Loucy (cell line): ENCODE measurements at regions not wholly inside any gene's neighbourhood (a gene's known extent, or its start where the extent isn't known, plus 50 kb on each side); places are given as distances from the start of the nearest gene placed in this dataset.
A peak's percentile ranks its signal among the peaks of the same experiment; 100 is the strongest.
"Not testable (repeated sequence)": the region's sequence is repeated elsewhere in the genome, so short reads cannot be mapped to it uniquely, and the experiment has no call there.

ENCODE experiments used
- H2AFZ ChIP-seq: fragments of 200-600 bp; sonication (generic); 2 replicates; pipeline ENCODE4 v1.6.0; 2016; ENCODE audit warnings: antibody characterized with exemption, mild to moderate bottlenecking, low read length, moderate library complexity
- H3F3A ChIP-seq: fragments of 200-600 bp; 2 replicates; pipeline ENCODE4 v1.6.0; 2016; ENCODE audit warnings: antibody characterized with exemption, low read depth, mild to moderate bottlenecking
- H3K27me3 ChIP-seq: fragments of 200-600 bp; sonication (generic); 2 replicates; pipeline ENCODE4 v1.6.1; 2014; ENCODE audit warnings: low read length, mild to moderate bottlenecking; ENCODE audit not compliant: insufficient read depth, poor library complexity, severe bottlenecking
- H3K36me3 ChIP-seq: fragments of 200-600 bp; sonication (generic); 2 replicates; pipeline ENCODE4 v1.6.1; 2016; ENCODE audit warnings: low read length; ENCODE audit not compliant: insufficient read depth
- H3K4me1 ChIP-seq: fragments of 200-600 bp; sonication (generic); 2 replicates; pipeline ENCODE4 v1.5.1; 2014; ENCODE audit warnings: low read length, mild to moderate bottlenecking; ENCODE audit not compliant: insufficient read depth, poor library complexity, severe bottlenecking
- H3K4me2 ChIP-seq: fragments of 200-600 bp; sonication (generic); 2 replicates; pipeline ENCODE4 v1.6.0; 2014; ENCODE audit warnings: antibody characterized with exemption, low read length, low read depth, mild to moderate bottlenecking; ENCODE audit not compliant: poor library complexity, severe bottlenecking
- H3K4me3 ChIP-seq: fragments of 200-600 bp; sonication (generic); 2 replicates; pipeline ENCODE4 v1.5.1; 2014; ENCODE audit warnings: low read length, mild to moderate bottlenecking, mixed read lengths; ENCODE audit not compliant: poor library complexity, severe bottlenecking
- H3K79me2 ChIP-seq: fragments of 200-600 bp; sonication (generic); 2 replicates; pipeline ENCODE4 v1.6.1; 2014; ENCODE audit warnings: low read length; ENCODE audit not compliant: insufficient read depth
- H3K9ac ChIP-seq: fragments of 200-600 bp; sonication (generic); 2 replicates; pipeline ENCODE4 v1.6.0; 2014; ENCODE audit warnings: mild to moderate bottlenecking, low read depth, low read length, moderate library complexity; ENCODE audit not compliant: poor library complexity, severe bottlenecking
- H3K9me2 ChIP-seq: fragments of 200-600 bp; sonication (generic); replicated peaks from 2 replicates; pipeline ENCODE4 v1.6.1; 2016; ENCODE audit warnings: low read depth, low read length, mixed read lengths
- H3K9me3 ChIP-seq: fragments of 200-600 bp; sonication (generic); 2 replicates; pipeline ENCODE4 v1.6.1; 2014; ENCODE audit warnings: mild to moderate bottlenecking, antibody characterized with exemption, low read length, low read depth; ENCODE audit not compliant: insufficient read depth
- H4K20me1 ChIP-seq: fragments of 200-600 bp; sonication (generic); 2 replicates; pipeline ENCODE4 v1.6.0; 2014; ENCODE audit warnings: antibody characterized with exemption, low read length, mild to moderate bottlenecking; ENCODE audit not compliant: insufficient read depth, poor library complexity, severe bottlenecking
- TF ChIP-seq, protein P1 (sequence below): fragments of 200-600 bp; sonication (generic); conservative IDR thresholded peaks from 2 replicates; pipeline ENCODE4 v1.5.1; 2014; ENCODE audit warnings: mild to moderate bottlenecking, antibody characterized with exemption, low read length

DNA sequence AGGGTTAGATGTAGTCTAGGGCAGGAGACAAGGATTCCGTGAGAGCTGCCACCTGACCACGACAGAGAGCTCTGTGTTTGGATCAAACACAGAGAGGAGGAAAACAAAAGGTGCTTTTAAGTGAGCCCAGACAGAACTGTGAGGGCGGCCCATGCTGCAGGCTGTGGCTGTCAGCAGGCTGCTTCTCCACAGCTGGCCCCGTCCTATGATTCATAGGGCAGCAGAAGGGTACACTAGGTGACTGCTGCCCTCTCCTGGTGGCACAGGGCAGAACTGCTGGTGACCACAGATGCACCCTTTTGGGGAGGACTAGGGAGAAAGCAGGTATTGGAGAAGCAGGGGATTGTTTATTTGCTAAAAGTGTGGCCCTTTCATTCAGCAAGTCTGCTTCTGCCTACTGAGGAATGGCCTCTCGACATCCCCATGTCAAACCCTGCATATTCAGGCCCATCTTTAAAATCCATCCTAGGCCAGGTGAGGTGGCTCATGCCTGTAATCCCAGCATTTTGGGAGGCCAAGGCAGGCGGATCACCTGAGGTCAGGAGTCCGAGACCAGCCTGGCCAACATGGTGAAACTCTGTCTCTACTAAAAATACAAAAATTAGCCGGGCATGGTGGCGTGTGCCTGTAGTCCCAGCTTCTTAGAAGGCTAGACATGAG is 234.4 kb upstream of the FRG2C start:
- H3K9me2 ChIP-seq, H3K9me3 ChIP-seq, H3K27me3 ChIP-seq, H3F3A ChIP-seq, H3K36me3 ChIP-seq, H2AFZ ChIP-seq, H3K9ac ChIP-seq, H4K20me1 ChIP-seq, H3K4me3 ChIP-seq, H3K4me1 ChIP-seq, H3K79me2 ChIP-seq, H3K4me2 ChIP-seq: not testable (repeated sequence)
- TF ChIP-seq, protein P1, sequence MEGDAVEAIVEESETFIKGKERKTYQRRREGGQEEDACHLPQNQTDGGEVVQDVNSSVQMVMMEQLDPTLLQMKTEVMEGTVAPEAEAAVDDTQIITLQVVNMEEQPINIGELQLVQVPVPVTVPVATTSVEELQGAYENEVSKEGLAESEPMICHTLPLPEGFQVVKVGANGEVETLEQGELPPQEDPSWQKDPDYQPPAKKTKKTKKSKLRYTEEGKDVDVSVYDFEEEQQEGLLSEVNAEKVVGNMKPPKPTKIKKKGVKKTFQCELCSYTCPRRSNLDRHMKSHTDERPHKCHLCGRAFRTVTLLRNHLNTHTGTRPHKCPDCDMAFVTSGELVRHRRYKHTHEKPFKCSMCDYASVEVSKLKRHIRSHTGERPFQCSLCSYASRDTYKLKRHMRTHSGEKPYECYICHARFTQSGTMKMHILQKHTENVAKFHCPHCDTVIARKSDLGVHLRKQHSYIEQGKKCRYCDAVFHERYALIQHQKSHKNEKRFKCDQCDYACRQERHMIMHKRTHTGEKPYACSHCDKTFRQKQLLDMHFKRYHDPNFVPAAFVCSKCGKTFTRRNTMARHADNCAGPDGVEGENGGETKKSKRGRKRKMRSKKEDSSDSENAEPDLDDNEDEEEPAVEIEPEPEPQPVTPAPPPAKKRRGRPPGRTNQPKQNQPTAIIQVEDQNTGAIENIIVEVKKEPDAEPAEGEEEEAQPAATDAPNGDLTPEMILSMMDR, result peak; percentile 45; the same call in 1 of the 2 replicates

DNA sequence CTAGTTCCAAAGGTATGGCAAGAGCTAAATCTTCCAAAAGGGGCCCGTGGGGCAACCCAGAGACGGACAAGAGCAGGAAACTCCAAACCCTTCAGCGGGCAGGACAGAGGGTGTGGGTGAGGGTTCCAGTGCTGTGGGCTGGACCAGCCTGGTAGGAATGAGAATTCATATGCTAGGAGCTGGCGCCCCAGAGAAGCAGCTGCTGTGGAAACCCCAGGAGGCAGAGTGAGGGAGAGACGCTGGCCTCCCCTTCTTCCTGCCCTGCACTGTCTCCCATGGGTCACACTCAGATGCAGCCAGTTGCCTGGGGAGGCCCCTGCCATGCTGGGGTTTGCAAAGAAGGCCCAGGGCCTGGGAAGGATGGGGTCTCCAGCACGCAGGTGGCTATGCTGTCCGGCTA is 233.7 kb upstream of the FRG2C start:
- not testable (repeated sequence) for H2AFZ ChIP-seq, H3K9me2 ChIP-seq, H3K4me2 ChIP-seq, H4K20me1 ChIP-seq, H3K9ac ChIP-seq, H3K4me1 ChIP-seq, H3K27me3 ChIP-seq, H3F3A ChIP-seq, H3K9me3 ChIP-seq, H3K79me2 ChIP-seq, H3K36me3 ChIP-seq, H3K4me3 ChIP-seq

DNA sequence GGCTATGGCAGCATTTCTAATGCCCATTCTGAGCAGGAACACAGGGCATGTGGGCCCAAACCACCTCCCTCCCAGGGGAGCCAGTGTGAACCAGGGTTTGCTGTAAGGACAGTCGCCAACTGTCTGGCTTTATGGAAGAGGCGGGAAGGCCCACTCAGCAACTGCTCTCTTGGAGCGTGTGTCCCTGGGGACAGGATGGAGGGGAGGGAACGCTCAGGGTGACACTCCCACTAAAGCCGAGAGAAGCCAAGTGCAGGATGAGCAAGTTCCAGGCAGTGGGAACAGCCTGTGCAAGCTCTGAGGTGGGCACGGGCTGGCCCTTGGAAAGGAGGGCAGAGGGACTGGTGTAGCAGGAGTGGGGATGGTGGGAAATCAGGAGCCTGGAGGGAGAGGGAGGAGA is 233.0 kb upstream of the FRG2C start:
- not testable (repeated sequence) for H3K79me2 ChIP-seq, H3K9ac ChIP-seq, H3K4me3 ChIP-seq, H3K9me2 ChIP-seq, H3K36me3 ChIP-seq, H3K9me3 ChIP-seq, H3K4me1 ChIP-seq, H2AFZ ChIP-seq, H3K4me2 ChIP-seq, H3K27me3 ChIP-seq, H4K20me1 ChIP-seq, H3F3A ChIP-seq

DNA sequence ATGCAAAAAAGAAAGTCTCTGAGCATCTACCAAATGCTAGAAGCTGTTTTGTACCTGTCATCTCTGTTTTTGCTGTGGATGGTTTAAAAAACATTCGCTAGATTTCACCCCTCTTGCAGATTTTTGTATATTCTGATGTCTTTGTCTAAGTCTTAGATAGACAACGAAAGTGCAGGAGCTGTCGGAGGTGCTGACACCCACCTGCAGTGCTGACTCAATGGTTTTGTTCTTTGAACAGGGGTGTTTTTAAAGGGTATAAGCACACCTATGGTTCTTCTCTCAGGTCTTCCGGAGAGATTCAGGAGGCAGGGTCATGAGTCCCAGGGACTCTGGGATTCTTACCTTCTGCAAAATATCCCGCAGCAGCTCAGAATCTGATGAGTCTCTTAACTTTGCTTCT is 231.7 kb upstream of the FRG2C start:
- not testable (repeated sequence) for H3K4me3 ChIP-seq, H3K4me2 ChIP-seq, H3K9ac ChIP-seq

DNA sequence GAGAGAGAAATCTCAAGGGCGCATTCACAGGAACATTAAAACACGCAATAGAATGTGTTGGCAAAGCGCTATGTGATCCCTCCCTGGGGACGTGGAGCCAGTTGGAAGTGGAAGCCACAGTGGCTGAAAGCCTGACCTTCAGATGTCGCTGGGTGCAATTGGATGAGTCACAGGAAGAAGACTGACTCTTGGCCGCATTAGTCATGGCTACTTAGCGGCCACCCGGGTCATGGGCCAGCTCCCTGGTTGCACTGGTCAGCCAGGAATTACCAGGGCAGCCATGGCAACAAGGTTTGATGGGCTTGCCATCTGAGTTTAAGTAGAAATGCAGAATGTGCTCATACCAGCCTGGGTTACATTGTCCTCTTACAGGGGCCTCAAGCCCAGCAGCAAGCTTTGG is 231.2 kb upstream of the FRG2C start:
- H2AFZ ChIP-seq, H3K4me3 ChIP-seq, H3F3A ChIP-seq, H4K20me1 ChIP-seq, H3K79me2 ChIP-seq, H3K4me1 ChIP-seq, H3K27me3 ChIP-seq, H3K9me3 ChIP-seq, H3K4me2 ChIP-seq, H3K9me2 ChIP-seq, H3K36me3 ChIP-seq, H3K9ac ChIP-seq: not testable (repeated sequence)

More for the DNA sequence above, 231.7 kb upstream of the FRG2C start:
- H3K27me3 ChIP-seq, H3K9me2 ChIP-seq, H3K79me2 ChIP-seq, H3K4me1 ChIP-seq, H3K9me3 ChIP-seq, H3F3A ChIP-seq, H2AFZ ChIP-seq, H4K20me1 ChIP-seq, H3K36me3 ChIP-seq: not testable (repeated sequence)

DNA sequence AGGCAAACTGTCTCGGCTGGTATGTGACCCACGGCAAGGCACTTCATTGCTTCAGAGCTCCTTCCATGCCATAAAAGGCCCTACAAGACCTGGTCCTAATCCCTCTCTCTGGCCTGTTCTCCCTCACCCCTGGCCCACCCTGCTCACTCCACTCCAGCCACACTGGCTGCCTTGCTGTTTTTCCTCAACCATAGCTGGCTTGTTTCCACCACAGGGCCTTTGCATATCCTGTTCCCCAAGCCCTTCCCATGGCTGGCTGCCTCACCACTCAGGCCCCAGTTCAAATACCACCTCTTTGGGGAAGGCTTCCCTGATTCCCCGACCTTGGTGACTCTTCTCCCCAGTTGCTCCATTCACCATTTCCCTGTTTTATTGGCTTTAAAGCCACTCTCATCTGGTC is 230.8 kb upstream of the FRG2C start:
- not testable (repeated sequence) for H3K36me3 ChIP-seq, H3K9me3 ChIP-seq, H3K4me2 ChIP-seq, H4K20me1 ChIP-seq, H3K79me2 ChIP-seq, H3F3A ChIP-seq, H3K9me2 ChIP-seq, H3K9ac ChIP-seq, H3K4me1 ChIP-seq, H3K4me3 ChIP-seq, H2AFZ ChIP-seq, H3K27me3 ChIP-seq

DNA sequence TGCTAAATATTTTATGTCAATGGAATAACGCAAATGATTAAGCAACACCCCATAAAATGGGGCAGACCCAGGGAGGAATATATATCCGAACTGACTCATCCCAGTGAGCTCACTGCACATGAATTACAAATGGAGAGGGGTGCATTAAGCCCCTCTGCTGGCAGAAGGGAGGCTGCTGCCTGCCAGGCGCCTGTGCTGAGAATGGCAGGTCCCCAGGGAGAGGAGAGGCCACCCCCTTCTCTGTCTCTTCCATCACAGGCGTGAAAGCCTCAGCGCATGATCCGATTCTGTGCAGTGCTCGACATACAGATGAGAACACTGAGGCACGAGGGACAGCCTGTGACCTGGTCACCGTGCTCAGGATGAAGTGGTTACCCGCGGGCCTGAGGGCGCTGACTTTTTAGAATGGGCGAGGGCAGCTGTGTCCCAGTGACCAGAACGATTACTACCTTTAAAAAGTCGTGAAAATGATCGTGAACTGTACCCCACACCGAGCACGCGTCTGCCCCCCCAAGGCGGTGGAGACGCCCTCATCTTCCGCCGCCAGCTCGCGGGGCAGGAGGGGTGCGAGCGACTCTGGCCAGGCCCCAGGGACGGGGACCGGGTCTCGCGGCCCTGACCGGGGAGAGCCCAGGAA is 229.7 kb upstream of the FRG2C start:
- not testable (repeated sequence) for H3K4me1 ChIP-seq, H3K79me2 ChIP-seq, H3F3A ChIP-seq, H3K9me2 ChIP-seq, H3K36me3 ChIP-seq, H3K9me3 ChIP-seq, H3K27me3 ChIP-seq, H4K20me1 ChIP-seq
- Histone ChIP-seq H3K9ac (peak overlapping the region; percentile 61), H3K4me2 (peak overlapping the region; percentile 65), H2AFZ (peak overlapping the region; percentile 36; the same call in 1 of the 2 replicates), H3K4me3 (peak overlapping the region; percentile 73)
